ENCODE measurements at regions not wholly inside any gene's neighbourhood (a gene's known extent, or its start where the extent isn't known, plus 50 kb on each side); places are given as distances from the start of the nearest gene placed in this dataset.

DNA sequence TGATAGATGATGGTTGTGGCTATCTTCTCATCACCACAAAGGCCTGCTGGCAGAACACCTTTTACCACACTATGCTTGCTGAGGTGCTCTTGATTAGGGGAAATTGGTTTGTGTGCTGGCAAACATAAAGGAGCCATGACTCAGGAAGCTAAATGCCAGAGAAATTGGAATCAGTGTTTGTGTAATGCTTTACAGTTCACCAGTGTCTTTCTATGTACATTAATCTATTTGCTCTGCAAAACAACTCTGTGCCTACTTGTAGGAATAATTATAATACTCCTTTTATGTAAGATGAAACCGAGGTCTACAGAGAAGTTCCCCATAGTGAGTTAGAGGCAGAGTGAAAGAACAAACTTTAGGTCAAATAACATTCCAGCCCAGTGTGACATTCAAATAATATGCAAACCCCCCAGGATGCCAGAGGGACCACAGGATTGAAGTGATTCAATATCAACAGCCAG is 390.5 kb upstream of the HTR2A start:
- ATAC-seq = no peak
- no peak for DNase-seq (ENCODE audit: low spot score)

DNA sequence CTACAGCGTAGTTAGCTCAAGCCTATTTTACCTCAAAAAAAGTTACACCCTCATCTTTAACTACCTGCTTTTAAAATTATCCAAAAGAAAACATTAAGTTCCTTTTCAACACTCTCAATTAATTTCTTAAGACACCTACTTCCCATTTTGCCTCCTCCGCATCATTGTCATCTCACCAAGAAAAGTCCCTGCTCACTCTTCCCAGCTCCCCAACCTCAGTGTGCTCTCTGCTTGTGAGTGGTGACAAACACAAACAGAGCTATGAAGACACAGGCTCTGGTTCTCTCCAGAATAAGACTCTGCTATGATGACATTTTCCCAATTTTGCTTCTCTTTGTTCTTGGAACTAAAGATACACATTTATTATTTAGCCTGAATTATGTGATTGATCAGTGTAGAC is 385.1 kb upstream of the HTR2A start:
- ATAC-seq (no peak), DNase-seq (ENCODE audit: low spot score) (no peak)

DNA sequence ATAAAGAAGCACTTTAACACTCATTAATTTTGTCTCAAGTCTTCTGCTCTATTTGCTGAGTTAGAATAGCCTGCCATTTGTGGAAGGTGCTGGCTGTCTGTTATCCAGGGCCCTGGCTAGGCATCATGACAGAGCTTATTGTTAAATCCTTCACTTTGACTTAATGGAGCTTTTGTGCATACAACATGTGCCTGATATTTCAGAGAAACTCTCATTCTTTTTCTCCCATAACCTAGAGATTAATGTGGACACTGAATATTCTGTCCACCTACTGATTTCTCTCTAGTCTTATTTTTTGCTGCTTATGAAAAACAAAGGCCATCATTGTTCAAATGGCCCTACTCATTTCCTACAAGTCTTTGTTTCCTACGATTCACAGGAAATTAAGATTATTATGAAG is 383.1 kb upstream of the HTR2A start:
- ATAC-seq (no peak), DNase-seq (ENCODE audit: low spot score) (no peak)

DNA sequence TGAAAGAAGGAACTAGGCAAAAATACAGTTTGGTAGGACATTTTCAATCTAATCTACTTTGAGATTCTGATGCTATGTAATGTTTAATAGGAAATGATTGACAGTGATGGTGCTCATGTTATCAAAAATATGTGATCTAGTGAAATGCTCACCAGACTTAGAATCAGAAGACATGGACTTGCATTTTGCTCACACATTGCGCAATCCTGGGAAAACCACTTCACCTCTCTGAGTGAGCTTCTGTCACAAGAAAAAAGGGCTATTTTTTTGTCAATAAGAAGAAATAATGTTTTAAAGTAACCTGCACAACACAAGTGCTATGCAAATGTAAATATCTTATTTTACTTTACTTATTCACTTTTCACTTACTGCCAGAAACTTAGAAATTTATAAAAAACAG is 380.9 kb upstream of the HTR2A start:
- ATAC-seq (no peak), DNase-seq (ENCODE audit: low spot score) (no peak)

DNA sequence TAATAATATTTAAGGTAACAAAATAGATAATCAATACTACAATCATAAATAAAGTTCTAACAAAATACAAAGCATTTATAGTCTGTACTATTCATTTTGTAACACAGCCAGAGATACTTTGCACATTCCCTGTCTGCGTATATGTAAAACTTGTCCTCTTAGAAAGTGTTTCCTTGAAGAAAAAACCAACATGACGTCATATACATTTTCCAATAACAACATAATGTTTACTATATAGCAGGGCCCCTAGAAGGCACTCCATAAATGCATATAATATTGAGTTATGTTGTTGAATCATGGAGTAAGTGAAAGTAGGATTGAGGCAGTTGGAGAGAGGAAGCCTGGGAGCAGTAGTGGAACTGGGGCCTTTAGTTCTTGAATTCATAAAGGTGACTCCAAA is 371.4 kb upstream of the HTR2A start:
- no peak for ATAC-seq

DNA sequence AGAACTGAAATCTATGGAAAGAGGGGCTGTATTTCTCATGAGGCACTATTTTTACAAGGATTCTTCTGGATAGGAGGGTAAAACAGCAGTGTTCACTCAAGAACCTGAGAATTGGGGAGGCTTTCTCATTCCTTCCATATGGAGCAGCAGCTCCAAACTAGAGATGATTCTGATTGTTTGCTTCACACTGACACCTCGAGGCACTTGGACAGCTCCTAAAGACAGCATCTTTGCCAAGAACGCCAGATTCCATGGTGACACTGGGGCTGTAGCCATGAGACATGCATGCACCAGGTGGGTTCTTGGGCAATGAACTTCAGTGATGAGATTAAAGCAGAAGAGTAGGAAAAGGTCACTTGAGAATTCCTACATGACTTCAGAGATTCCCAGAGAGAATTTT is 361.5 kb upstream of the HTR2A start:
- DNase-seq (ENCODE audit: low spot score) = no peak

More for the DNA sequence above, 371.4 kb upstream of the HTR2A start:
- no peak for DNase-seq (ENCODE audit: low spot score)

DNA sequence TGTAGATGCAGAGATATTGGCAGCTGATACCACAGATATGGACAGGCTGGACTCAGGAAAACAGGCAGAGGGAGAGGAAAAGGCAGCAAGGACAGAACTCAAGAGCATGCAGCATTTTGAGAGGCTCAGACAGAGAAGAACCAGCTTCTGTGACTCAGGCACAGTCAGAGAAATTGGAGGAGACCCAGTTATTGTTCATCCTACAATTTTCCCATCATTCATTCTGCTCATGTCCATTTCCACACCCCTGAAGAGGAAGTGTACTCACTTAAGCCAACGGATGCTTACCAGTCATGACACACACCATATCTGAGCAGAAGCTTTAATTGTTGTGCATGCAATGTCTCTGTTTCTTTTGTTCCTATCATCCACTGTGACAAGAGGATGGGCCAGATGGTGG is 359.8 kb upstream of the HTR2A start:
- DNase-seq (ENCODE audit: low spot score) (no peak), ATAC-seq (no peak)

More for the DNA sequence above, 361.5 kb upstream of the HTR2A start:
- ATAC-seq = no peak

DNA sequence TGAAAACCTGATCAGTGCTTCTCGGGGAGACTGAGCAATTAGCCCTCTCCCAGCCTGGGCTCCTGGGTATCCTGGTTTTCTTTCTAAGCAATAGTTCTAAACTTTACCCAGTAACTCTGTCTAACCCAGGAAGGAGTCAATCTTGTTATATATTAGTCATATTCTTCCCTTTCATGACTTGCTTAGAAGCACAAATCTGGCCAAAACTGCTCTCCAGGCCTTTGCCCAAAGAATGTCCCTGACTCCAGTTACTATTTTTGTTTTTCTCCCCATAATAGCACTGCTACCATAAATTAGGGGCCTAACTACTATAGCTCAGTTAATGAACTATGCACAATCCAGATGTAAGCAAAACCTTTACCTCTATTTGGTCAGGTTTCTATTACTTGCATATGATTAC is 355.8 kb upstream of the HTR2A start:
- DNase-seq (ENCODE audit: low spot score) (no peak), ATAC-seq (no peak)

DNA sequence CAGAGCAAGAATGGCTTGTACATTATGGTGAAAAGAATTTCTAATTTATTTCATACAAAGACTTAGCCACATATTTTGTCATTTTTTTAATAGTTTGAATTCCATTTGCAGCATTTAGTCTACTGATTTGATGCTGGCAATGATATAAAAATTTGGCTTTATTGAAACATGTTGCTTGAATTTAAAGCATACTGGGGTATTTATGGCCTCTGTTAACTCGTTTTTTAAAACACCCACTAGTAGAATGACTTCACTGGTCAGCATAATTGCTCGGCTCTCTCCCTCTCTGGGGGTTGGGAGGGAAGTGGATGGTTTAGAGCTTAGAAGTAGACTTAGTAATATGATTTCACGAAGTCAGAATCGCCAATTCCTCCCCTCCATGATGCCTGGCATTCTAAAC is 354.9 kb upstream of the HTR2A start:
- no peak for ATAC-seq
- no peak for DNase-seq (ENCODE audit: low spot score)

DNA sequence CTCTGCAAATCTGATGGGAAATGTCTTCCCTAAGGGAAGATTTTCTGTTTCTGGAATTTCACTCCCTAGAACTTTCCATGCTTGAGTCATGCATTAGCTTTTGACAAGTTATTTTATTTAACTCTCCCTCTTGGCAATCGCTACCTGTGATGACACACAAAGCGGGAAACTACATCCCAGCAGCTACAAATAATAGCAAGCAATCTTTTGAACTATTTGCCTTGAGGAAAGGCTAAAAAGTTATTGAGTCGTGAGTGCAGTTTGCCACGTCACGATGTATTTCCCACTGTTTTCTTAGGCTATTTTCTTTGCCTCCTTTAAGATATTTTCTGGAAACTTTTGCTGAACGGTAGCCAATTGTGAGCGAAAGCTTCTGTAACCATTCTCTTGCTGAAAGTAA is 353.3 kb upstream of the HTR2A start:
- no peak for DNase-seq (ENCODE audit: low spot score)
- no peak for ATAC-seq

DNA sequence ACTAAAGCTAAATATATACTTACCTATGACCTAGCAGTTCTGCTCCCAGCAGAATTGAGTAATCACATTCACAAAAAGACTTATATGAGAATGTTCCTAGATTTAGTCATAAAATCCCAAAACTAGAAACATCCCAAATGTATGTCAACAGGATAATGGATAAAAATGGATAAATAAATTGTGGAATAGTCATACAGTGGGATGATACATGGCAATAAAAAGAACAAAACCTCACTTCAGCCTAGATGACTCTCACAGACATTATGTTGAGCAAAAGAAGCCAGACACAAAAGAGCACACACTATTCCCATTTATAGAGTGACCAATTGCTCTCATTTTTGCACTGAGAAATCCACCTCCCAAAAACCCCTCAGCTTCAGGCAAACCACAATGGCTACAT is 352.4 kb upstream of the HTR2A start:
- ATAC-seq = no peak
- no peak for DNase-seq (ENCODE audit: low spot score)

DNA sequence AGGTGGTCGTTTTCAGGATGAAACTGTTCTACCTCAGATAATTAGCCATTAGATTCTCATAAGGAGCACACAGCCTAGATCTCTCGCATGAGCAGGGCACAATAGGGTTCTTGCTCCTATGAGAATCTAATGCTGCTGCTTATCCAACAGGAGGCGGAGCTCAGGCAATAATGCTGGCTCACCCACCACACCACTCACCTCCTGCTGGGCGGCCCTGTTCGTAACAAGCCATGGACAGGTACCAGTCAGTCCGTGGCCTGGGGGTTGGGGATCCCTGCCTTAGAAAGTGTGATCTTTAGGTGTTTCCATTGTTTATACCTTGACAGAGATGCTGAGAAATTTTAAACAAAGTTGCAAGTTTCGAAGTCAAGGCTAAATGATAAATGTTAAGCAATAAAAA is 344.6 kb upstream of the HTR2A start:
- no peak for ATAC-seq
- no peak for DNase-seq (ENCODE audit: low spot score)

DNA sequence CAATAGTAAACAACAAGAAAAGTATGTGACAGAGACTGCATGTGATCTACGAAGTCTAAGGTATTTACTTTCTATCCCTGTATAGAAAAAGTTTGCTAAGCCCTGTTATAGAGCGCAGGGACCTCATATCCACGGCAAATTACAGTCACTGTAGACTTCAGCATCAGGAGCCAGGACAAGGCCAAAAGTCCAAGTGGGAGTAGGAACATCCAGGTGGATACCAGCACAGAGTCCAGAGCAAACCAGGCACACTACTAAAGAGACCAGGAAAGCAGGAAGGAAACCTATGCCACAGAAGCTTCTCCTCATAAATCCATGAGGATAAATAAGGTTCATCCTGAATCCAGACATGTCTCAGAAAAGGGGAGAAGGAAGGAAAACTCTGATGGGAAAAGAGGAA is 342.2 kb upstream of the HTR2A start:
- DNase-seq (ENCODE audit: low spot score) (no peak), ATAC-seq (peak; percentile 60)

DNA sequence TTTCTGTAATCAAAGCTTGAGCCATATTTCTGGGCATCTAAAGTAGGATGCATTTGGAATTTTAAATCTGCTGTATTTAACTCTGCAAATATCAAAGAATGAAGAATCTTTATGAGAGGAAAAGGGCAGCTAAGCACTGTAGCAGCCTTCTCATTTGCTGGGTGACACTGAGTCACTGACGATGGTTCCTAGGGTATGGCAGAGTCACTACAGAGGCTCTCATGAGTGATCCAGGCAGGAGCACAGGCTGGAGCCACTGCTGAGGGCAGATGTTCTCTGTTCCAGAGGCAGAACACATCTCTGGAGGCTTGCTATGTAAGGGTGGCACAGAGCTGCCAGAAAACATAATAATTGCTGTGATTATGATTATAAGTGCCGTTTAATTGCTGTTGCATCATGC is 340.7 kb upstream of the HTR2A start:
- no peak for DNase-seq (ENCODE audit: low spot score)
- no peak for ATAC-seq

DNA sequence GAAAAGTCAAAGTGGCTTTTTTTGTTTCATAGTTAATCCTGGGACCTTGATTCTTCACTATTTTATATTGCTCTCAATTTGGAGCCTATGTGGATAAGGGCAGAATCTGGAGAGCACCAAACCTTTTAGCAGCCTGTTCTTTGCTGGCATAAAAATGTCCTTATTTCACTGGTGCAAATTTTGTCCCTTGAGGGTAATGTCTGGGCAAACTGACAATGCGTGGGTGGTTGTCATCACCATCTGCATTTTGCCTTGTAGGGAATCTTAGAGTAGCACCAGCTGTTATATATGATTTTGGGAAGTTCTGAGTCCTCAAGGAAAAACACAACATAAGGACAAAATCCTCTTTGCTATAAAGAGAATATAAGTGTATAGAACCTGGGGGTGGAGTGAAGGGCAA is 336.9 kb upstream of the HTR2A start:
- no peak for ATAC-seq
- no peak for DNase-seq (ENCODE audit: low spot score)

DNA sequence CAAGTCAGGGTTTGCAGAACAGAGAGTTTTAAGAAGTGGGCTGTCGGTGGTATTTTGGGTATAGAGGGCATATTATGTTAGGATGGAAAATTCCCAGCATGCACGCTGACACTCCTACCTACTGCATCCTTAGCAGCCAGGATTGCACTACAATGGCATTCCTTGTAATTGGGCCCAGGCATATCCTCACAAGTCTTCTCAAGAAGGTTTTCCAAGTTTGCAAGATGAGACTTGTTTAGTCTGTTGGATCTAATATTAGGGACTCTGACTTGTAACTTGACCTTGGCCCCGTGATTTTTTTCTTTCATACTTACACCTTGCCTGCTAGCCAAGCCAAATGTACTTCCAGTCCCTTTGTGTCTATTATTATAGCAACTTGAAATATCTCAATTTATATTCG is 335.7 kb upstream of the HTR2A start:
- DNase-seq (ENCODE audit: low spot score) = no peak
- ATAC-seq = no peak

DNA sequence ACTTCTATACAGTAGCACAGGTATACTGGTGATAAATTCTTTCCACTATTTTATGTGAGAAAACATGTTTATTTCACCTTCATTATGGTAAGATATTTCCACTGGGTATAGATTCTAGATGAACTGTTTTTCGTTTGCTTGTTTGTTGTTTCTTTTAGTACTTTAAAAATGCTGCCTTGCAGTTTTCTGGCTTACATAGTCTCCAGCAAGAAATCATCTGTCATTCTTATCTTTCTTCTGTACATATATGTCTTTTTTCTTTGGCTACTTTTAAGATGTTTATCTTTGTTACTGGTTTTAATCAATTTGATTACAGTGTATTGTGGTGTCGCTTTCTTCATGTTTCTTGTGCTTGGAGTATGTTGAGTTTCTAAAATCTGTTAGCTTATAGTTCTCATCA is 333.3 kb upstream of the HTR2A start:
- ATAC-seq (no peak), DNase-seq (ENCODE audit: low spot score) (no peak)

DNA sequence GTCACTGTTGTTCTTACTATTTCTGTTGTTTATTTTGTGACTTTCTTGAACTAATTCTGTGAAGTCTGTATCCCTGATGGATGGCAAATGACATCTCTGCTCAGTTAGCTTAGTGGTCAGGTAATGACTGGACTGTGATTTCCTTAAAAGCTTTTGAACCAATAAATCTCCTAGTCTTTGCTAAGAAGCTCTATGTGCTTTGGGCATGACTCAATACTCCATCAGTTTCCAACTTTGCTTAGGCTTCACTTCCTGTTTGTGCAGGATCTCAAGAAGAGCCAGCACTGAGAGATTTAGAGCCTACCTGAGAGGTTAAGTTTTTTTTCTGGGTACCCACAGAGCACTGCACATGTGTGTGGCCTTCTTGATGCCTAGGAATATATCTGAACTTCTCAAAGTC is 329.7 kb upstream of the HTR2A start:
- no peak for DNase-seq (ENCODE audit: low spot score)
- ATAC-seq = no peak

DNA sequence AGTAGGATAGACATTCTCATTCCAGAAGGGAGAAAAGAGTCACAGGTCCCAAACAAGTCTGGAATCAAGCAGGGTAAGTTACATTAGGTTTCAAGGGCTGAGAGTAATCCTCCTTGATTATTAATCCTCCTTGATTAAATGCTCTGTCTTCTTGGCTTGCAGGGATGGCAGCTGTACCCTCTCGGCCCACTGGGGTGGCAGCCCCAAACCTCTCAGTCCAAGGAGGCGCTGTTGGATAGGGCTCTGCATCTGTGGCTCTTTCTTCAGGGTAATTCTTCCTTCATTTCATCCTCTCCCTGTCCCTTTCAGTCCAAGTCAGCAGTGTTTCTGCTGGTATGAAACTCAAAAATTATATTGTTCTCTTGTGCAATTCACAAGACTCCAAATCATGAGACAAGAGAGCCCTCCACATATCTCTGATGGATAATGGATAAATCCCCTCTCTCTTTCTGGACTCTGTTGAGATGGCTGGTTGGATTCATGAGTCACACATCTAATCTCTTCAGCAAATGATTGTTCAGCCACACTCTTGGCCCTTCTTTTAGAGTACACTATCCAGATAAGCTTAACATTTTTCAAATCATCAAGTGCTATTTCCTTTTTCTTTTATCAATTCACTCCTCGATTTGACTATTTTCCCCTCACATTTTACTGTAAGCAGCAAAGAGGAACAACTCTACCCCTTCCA is 323.7 kb upstream of the HTR2A start:
- no peak for DNase-seq (ENCODE audit: low spot score)
- ATAC-seq = no peak

DNA sequence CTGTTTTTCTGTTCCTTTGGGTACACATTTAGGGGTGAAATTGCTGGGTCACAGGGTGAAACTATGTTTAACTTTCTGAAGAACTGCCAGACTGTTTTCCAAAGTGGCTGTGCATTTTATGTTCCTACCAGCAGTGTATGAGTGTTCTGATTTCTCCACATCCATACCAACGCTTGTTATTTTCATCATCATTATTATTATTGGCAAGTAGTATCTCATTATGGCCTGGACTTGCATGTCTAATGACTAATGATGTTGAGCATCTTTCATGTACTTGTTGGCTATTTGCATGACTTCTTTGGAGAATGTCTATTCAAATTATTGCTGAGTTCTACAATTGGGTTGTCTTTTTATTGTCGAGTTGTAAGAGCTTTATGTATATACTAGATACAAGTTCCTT is 321.8 kb upstream of the HTR2A start:
- no peak for ATAC-seq
- no peak for DNase-seq (ENCODE audit: low spot score)

DNA sequence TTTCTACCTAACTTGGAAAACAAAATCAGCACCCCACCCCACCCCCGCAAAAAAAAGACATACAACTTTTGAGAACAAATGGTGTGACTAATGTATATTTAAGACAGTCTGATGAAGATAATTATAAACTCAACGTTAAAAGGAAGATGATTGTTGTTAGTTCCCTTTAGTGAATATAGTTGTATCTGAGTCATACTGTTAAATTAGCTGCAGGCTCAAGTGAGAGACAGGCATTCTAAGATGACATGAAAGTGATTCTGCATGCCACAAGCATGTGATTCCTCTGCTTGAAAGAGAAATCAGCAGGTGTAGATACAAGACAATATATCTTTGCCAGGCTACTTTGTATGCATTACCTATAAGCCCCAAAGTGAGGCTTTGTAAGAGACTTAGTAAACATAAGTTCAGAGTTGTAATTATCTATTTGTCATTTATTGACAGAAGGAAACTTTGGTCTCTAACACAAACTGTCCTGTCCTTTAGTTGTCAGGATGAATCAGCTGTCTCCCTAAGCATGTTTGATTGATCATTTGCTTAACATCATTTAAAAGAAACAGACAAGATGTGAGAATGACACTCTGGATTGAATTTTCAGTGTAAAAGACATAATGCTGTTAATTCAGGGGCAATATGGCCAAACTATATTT is 319.4 kb upstream of the HTR2A start:
- peak; percentile 34 for ATAC-seq
- no peak for DNase-seq (ENCODE audit: low spot score)

DNA sequence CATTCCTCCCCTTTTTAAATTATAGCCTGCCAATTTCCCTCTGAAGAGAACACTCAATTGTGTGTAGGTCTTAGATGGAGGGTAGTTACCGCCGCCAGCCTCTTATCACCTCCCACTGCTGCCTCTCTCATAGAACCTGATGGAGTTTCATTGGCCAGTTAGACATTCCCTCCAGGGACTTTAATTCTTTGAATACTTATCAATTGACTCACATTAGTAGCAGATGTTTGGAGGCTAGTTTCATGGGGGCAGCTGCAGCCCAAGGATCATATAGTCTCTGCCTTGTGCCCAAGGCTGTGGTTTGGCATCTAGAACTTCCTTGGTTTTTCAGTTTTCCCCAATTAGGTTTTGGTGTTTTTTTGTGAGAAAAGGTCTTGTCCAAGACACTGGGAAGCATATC is 318.9 kb upstream of the HTR2A start:
- DNase-seq (ENCODE audit: low spot score) = no peak
- ATAC-seq = no peak

DNA sequence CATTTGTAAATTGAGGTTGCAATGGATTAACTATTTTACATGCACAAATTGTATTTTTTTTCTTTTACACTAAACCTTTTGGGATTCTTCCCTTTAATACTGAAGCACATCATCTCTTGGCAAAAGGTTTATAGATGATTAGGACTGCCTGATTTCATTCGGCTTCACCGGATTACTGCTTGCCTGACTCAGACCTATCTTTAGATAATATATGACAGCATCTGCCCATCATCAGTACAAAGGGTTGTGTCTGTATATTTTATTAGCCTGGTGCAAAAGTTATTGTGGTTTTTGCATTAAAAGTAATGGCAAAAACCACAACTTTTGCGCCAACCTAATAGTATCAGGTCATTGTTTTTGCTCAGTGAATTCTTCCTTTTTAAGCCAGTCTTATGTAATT is 316.2 kb upstream of the HTR2A start:
- no peak for DNase-seq (ENCODE audit: low spot score)
- ATAC-seq = no peak
